HG02588 (cell line): ENCODE measurements at regions not wholly inside any gene's neighbourhood (a gene's known extent, or its start where the extent isn't known, plus 50 kb on each side); places are given as distances from the start of the nearest gene placed in this dataset.
"Not testable (repeated sequence)": the region's sequence is repeated elsewhere in the genome, so short reads cannot be mapped to it uniquely, and the experiment has no call there.

Experiments used
- ATAC-seq: cut with Tn5 transposase; IDR thresholded peaks from one replicate; pipeline ENCODE4 v1.9.1; 2021; ENCODE audit warnings: mild to moderate bottlenecking, moderate library complexity; ENCODE audit not compliant: unreplicated experiment

DNA sequence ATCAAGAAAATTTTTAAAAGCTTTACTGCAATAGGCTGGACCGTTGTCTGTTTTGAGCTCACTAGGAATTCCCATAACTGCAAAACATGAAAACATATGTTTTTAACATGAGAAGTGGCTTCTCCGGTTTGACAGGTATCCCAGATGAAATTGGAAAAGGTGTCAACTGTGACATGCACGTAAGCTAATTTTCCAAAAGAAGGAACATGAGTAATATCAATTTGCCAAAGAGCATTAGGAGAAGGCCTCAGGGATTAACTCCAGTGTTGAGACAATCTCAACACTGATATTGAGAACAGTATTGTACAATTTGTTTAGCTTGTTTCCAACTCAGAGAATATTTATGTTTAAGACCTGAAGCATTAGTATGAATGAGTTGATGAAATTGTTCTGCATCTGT lies 215.5 kb upstream of the KCNN2 start:
- no peak for ATAC-seq

DNA sequence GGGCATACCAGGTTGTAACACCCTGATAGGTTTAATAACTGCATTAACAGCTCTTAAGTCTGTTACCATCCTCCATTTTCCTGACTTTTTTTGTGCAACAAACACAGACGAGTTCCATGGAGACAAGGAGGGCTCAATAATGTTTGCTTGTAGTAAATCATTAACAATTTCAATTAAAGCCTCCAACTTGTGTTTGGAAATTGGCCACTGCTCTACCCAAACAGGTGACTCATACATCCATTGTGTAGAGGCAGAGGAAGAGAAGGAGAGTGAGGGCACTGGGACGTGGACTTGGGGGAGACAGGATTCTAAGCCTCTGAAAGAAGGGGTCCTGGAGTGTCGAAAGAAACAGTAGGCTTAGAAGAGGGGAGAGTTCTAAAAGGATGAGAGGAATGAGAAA lies 213.6 kb upstream of the KCNN2 start:
- no peak for ATAC-seq

DNA sequence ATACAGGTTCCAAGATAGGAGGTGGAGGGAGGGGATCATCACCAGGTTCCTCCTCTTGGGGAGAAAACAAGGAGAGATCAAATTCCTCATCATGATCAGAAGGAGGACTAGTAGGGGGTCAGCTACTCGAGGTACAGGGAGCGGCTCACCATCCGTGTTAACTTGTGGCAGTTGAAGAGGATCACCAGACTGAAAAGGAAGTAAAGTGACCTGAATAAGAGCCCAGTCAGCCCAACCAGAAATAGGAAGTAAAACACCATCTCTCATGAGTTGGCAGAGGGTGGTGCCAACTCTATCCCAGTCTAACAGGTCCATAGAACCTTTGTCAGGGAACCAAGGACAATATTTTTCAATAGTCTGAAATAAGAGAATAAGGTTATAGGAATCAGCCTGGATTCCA lies 213.1 kb upstream of the KCNN2 start:
- ATAC-seq = not testable (repeated sequence)

DNA sequence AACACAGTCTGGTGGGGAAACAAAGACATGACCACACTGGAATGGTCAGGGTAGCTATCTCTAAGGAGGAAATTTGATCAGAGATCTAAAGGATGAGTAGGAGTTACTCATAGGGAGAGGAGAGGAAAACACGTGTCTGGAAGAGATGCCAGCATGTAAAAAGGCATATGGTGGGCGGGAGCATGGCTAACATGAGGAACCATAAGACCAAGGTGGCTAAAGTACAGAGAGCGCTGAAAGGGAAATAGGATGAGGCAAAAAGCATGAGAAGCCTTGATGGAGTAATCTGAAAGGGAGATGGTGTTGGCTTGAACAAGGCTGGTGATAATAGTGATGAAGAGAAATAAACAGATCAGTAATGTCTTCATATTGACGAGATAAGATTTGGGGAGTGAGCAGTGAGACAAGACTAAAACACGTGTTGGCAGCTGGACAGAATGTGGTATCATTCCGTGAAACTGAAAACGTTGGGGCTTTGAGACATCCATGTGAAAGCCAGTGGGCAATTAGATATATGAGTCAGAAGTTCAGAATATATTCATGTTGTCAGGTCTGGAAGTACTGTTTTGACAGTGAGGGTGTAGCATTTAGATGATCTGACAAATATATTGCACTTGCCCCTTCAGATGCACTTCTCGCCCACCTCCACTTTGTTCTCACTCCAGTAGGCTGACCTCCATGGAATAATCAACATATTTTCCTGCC lies 209.1 kb upstream of the KCNN2 start:
- ATAC-seq = no peak

DNA sequence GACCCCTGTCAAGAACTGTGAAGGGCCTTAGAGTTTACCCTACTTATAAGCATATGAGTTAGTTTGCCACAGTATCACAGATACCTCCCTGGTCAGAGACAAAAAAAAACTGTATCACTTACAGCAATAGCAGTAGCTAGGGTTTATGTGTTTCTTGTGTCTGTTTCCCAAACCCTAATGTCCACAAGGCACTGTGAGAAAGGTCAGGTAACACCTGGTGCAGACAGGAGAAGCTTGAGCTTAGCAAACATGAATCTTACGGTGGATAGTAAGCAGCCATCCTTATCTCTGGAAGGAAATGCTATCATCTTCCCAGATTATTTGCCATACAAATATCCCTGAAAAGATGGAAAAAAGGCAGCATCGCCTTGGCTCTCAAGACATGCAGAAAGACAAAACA lies 208.5 kb upstream of the KCNN2 start:
- ATAC-seq = no peak

DNA sequence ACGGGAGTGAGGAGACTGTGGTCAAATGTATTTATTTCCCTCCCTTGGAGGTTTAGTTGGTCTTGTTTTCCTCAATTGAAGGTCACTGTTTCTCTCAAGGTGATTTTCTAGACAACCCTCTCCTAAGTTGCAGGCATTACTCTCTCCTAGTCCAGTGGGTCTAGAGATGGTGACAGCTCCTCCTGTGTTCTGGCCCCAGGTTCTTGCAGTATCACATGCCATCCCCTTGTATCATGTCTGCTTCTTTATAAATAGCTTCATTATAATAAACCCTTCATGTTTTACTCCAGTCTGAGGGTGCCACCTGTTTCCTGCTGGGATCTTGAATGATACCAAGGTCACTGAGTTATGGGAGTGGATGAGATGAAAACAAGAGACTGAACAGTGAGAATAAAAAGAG lies 208.0 kb upstream of the KCNN2 start:
- no peak for ATAC-seq

DNA sequence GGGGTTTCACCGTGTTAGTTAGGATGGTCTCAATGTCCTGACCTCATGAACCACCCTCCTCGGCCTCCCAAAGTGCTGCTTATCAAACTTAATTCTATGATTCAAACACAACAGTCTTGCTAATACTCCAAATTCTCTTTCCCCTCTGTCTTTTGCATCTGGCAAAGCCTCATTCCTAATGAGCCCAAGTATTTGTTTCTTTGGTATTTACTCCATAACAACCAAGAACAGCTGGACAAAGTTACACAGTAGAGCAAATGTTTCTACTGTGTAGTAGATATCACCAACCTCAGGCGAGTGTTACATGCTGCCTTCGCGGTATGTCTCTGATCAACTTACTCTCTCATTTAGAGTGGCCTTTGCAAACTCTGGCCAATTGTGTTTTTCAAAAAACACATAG lies 195.8 kb upstream of the KCNN2 start:
- ATAC-seq = no peak

DNA sequence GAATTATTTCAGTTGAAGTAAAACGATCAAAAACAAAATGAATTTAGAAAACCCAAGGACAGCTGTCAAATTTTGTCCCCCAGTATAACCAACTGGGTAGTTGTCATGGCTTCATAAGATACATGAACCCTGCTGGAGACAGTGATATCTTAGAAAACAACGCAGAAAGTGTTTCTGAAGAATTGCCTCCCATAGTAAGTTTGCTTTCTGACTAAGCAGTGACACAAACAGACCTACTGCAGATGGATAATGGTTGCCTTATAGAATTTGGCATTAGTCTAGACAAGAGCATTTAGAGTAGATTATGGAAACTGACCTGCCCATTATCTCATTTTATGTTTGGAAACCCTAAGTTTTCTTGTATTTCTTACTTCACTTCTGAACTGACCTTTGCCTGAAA lies 187.7 kb upstream of the KCNN2 start:
- ATAC-seq = no peak

DNA sequence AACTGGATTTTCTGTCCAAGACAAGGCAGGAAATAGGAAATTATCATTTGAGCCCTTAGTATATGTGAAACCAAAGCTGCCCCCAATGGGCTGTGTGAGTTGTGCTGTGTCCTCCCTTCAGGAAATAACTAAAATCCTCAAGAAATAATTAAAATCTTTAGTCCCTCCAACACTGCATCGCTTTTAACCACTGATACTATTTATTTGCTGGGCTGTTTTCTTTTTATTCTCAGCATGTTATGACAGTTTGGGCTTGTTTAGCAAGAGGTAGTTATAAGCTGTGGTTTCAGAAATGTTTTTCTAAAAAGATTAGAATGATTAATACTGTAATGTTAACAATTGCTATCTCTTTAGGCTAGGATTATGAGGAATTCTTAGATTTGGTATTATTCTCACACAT lies 187.0 kb upstream of the KCNN2 start:
- ATAC-seq = no peak

DNA sequence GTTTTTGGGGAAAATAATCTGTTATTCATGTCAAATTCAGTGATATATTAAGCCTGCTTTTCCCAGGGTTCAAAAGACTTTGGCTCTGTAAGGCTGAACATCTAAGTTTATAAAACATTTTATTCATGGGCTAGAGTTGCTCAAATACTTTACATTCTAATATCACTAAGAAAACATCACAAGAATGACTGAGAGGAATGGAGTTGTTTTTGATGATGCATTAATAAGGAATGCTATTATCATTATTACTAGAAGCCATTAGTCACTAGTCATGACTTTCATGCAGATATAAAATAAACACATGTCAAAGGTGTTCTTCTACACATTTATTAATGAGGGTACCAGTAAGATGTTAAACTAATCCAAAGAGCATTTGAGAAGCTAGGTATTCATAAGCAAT lies 185.5 kb upstream of the KCNN2 start:
- ATAC-seq = no peak

DNA sequence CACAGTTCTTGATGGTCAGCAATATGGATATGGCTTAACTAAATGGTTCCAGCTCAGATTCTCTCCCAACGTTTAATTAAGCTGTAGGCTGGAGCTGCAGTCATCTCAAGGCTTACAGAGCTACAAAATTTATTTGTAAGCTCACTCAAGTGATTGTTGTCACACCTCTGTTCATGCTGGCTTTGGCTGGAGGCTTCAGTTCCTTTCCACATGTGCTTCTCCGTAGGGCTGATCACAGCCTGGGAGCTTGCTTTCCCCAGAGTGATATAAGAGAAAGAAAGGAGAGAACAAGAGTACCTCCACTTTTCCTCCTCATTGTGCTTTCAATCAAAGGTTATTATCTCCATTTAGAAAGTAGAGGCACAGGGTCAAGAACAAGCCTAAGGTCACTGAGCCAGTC lies 182.7 kb upstream of the KCNN2 start:
- no peak for ATAC-seq

DNA sequence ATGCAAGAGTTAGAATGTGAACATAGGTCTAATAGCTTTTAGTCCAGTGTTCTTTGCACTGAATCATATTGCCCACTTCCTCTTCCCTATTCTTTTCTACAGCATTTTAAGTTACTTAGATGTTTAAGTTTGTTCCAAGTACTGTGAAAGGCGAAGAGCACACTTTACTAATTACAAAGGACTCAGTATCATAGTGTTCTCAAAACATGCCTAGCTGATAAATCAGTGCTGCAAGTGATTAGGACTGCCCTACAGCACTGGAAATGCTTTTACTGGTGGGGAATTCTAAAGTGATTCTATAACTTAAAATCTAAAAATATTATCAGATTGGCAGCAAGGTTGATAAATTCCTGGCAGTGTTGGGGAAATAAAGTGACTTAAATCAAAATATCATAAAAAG lies 177.9 kb upstream of the KCNN2 start:
- no peak for ATAC-seq

DNA sequence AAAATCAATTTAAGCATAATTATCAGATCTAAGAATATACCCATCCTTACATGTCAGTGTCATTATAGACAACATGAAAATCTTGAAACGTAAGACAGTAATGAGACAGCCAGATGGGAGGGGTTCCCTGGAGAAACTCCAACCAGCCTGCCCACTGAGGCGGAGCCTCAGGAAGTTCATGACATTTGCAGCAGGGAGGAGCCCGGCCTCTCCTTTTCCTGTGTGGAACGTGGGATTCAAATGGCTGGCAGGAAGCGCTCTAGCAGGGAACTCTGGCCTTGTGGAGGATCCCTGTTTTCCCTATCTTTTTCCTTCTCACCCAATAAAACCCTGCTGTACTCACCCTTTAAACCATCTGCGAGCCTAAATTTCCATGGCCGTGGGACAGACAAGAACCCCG lies 176.6 kb upstream of the KCNN2 start:
- no peak for ATAC-seq

DNA sequence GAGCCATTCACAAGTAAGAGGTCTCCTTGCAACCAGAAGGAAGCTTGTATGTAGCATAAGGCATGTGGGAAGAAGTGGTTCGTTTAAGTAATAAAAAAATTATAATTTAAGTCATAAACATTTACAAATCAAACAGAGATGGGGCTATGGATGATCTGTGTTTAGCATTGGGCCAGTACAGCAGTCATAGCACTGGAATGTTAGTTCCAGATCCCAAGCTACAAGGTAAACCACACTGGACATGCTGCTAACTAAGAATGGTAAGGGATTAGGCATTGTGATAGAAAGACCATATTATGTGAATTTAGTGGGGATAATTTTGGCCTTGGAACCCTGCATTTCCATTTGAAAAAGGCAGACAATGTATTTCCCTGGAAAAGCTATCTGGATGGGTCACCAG lies 170.4 kb upstream of the KCNN2 start:
- ATAC-seq = no peak

DNA sequence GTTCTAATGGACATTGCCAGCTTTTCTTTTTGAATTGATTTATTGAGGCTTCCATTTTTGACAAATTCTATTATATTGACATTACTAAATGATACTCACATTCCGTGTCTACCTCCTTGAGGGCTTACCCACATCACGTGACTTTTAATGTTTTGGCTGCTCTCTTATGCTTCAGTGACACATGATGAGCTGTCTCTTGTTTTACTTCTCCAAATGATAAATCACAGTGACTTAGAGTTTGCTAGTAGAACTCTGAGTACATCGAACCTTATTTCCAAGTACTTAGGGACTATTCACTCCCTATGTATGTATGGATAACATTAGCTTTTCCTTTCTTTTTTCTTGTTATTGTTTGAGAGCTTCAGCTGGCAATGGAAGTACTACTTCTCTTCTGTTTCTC lies 169.8 kb upstream of the KCNN2 start:
- no peak for ATAC-seq

DNA sequence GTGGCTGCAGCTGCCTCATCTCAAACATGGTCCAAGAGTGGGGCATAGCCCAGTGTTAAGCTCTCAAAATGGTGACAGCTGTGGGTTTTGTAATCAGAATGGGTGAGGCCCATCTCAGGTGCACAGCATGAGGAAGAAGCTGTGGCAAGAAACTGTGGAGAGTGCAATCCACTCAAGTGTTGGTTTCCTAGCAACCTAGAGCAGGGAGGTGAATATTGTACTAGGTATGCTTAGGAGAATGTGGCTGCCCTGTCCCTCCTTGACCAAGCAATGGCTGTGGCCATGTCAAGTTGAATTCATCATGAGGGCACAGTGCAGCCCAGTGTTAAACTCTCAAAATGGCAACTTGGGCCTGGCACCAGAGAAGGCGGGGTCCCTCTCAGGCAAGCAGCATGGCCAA lies 160.5 kb upstream of the KCNN2 start:
- ATAC-seq = no peak

DNA sequence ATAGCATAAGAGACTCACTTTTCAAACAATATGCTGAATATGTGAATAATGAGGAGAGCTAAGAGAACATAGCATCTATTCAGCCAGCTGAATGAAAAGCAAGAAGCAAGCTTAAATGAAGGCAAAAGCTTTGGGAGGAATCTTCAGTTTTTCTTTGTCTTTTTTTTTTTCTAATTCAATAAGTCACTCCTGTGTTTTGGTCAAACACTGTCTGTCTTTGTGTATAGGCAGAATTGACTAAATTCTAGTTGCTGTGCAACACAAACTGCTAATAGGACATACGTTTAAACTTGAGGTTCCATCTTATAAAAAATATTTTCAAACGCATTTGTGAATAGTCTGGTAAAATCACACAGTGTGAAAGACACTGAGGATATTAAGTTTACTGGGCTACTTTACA lies 156.9 kb upstream of the KCNN2 start:
- no peak for ATAC-seq

DNA sequence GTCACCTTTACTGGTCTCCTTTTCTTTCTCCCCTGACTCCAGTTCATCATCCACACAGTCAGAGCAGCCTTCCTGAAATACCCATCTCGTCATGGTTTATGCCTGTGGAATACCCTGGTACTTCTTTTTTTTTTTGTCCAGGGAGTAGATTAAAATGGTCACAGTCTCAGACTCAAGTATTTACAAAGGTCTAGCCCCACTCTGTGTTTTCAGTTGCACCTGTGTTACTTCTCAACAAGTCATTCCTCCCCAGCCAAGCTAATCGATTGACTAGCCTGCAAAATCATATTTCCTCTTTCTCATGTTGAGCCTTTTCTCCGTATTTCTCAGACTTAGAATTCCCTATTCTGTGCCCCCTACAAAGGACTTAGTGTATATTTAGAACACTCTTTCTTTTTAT lies 155.2 kb upstream of the KCNN2 start:
- ATAC-seq = no peak

DNA sequence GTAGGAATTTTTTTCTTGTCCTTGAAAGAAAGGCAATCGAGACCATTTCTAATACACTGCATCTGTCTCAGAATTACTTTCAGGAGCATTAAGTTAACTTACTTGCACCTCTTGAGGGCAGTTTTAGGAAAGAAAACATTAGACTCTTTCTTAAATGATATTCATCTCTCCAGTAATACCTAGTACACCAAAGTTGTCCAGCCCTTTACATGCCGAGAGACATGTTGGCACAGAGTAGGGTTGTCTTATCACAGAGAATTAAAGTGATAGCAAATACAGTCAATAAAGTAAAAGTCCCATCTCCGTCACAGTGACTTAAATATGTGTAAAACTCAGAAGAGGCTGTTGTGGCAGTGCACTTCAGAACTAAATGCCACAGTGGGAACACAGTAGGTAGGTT lies 154.3 kb upstream of the KCNN2 start:
- no peak for ATAC-seq

DNA sequence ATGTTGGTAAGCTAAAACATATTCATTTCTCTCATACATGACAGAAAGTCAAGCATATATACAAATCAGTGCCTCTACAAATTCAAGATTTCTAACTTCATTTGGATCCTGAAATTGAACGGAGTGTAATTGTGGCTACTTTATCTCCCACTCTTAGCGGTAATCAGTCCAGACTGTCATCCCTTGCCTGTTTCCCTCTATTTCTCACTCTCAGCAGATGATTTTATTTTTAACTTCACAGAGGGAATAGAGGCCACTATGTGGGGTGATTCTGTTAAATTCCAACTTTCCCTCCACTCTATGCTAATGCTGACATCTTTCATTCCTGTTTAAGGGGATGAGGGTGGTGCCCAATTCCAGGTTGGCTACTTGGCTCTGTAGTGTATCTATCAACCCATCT lies 153.8 kb upstream of the KCNN2 start:
- no peak for ATAC-seq

DNA sequence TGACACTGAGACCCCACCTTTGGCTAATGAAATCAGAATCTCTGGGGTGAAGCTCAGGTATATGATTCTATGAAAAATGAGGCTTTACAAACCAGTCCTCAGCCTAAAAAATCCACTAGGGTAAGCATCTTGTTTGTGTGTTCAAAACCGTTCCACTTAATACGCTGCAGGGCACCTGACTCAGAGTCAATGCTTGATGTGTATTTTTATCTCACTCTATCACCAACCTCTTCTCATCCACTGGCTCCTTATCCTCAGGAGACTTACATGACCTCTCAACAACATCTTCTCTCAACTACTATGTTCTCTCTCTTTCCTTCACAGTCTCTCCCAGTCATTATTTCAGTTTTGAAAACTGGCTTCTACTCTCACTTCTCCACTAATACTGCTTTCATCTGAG lies 153.3 kb upstream of the KCNN2 start:
- no peak for ATAC-seq

DNA sequence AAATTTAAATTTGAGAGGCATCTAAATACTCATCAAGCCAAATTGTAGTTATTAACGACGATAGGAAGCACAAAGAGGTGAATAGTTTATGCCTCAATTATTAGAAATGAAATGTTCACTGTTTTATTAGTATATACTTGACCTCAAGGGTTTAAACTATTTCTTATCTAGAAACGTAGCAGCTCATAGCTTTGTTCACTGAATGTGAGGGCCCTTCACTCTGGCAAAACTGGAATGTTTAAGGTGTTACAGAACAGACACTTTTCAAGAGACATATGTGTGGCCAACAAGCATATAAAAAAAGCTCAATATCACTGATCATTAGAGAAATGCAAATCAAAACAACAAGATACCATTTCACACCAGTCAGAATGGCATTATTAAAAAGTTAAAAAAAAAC lies 151.2 kb upstream of the KCNN2 start:
- ATAC-seq = no peak

DNA sequence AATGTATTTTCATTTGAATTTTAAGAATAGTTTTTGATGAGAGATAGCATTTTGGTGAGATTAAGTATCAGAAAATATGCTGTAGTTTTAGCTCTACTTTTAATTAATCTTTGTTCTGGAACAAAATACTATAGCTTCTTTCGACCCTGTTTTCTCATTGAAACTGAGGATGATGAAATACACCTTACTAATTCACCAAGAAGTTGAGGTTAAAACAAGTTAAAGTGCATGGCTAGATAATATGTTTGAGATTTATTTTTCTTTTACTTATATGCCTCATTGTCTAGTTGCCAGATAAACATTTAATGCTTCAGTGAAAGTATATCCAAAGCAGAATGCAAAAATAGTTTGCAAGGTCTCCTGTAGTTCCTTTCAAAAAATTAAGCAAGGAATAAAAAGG lies 140.1 kb upstream of the KCNN2 start:
- ATAC-seq = no peak

DNA sequence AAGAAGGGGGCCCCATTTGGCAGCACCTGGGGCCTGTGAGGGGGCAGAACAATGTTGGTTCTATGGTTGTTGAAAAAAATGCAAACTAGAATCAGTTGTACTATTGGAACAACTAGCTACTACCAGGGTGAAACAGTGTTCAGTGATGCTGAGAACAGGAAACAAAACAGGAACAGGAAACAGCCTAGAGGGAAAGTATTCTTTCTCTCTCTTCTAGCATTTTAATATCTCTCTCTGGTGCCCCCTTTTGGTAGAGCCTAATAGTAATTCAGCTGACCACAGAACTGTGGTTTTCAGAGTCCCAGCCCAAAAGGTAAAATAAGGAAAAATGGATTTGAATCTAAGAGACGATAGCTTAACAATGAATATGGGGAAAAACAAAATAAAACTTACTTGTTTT lies 138.0 kb upstream of the KCNN2 start:
- peak; percentile 60 for ATAC-seq
